Aorta (tissue), 5 donors: ENCODE measurements at regions not wholly inside any gene's neighbourhood (a gene's known extent, or its start where the extent isn't known, plus 50 kb on each side); places are given as distances from the start of the nearest gene placed in this dataset.
"Not testable (repeated sequence)": the region's sequence is repeated elsewhere in the genome, so short reads cannot be mapped to it uniquely, and the experiment has no call there.

Experiments used
- ATAC-seq: fragments of 200-7000 bp; cut with Tn5 transposase; one replicate; pipeline ENCODE4 v1.9.1; 2022; ENCODE audit warnings: moderate library complexity; ENCODE audit not compliant: low FRiP score
- DNase-seq, 2 donors: peaks; one replicate each; pipeline ENCODE4 v3.0.0-alpha.2; 2020
- H3K27ac ChIP-seq, 2 donors: one replicate each; pipeline ENCODE4 v1.5.1; 2013; ENCODE audit warnings: low read length in 2 of 2, mild to moderate bottlenecking in 2 of 2, moderate library complexity in 2 of 2, control low read depth in 1 of 2, inconsistent platforms in 1 of 2, low read depth in 1 of 2
- H3K27me3 ChIP-seq, 2 donors: one replicate each; pipeline ENCODE4 v1.6.1; 2013; ENCODE audit warnings: control low read depth in 1 of 2, low read length in 1 of 2, mild to moderate bottlenecking in 1 of 2, moderate library complexity in 1 of 2; ENCODE audit not compliant: insufficient read depth in 2 of 2, control insufficient read depth in 1 of 2
- H3K36me3 ChIP-seq, 2 donors: one replicate each; pipeline ENCODE4 v1.6.1; 2013; ENCODE audit warnings: control low read depth in 1 of 2, low read length in 1 of 2, mild to moderate bottlenecking in 1 of 2; ENCODE audit not compliant: insufficient read depth in 2 of 2, control insufficient read depth in 1 of 2
- H3K4me1 ChIP-seq, 2 donors: one replicate each; pipeline ENCODE4 v1.6.1; 2013; ENCODE audit warnings: low read length in 2 of 2, control low read depth in 1 of 2, mild to moderate bottlenecking in 1 of 2, moderate library complexity in 1 of 2; ENCODE audit not compliant: insufficient read depth in 2 of 2, control insufficient read depth in 1 of 2
- H3K4me3 ChIP-seq, 2 donors: one replicate each; pipeline ENCODE4 v1.5.1; 2013; ENCODE audit warnings: low read length in 2 of 2, control low read depth in 1 of 2, mild to moderate bottlenecking in 1 of 2
- H3K9me3 ChIP-seq: one replicate; pipeline ENCODE4 v1.6.1; 2013; ENCODE audit warnings: mild to moderate bottlenecking, low read length; ENCODE audit not compliant: control insufficient read depth
- WGBS, 2 donors: extraction: QIAGEN DNeasy Blood & Tissue Kit; methylation state at CpG; one replicate each; pipeline ENCODE4 v1.1.7; 2013; 5-methylcytosine and 5-hydroxymethylcytosine counted together
- intact Hi-C, 2 donors: fragments of 100-400 bp; cut with DNase I; formaldehyde crosslinking; loops; one replicate each; pipeline versions ENCODE4 v1.14.2 to v1.15.0; 2022
- donor health status: healthy with polysubstance abuse.
- donor health status: Bipolar disorder and iron deficiency.
- donor health status: DM: no; HTN: no; CAD: no.
- donor health status: DM: no; HTN: no; CAD: no.
- donor health status: DM: yes; HTN: yes; CAD: no.

- H3K9me3 ChIP-seq: no peaks in the 10 kb centered on the region
- no peak overlapping the region for H3K27ac ChIP-seq
- ATAC-seq: no peak
- DNase-seq: no peak
- intact Hi-C loops: no loop called here
- H3K4me1 ChIP-seq: no peaks in the 10 kb centered on the region
- H3K4me3 ChIP-seq: no peak overlapping the region
- 93 to 100% methylated on average over 2 of the region's 2 CpGs for WGBS, 2 donors
- H3K36me3 ChIP-seq: no peaks in the 10 kb centered on the region
- H3K27me3 ChIP-seq: no peaks in the 10 kb centered on the region
Observed at GRCh38 chr2:61617610-61618009, 79.5 kb upstream of the XPO1 start.

GRCh38 chr2:61605245-61605644, 67.1 kb upstream of the XPO1 start:
- no peaks in the 10 kb centered on the region for H3K9me3 ChIP-seq
- no peak for ATAC-seq
- H3K4me1 ChIP-seq: no peaks in the 10 kb centered on the region
- no peak overlapping the region for H3K4me3 ChIP-seq
- H3K27me3 ChIP-seq: no peaks in the 10 kb centered on the region
- no peaks in the 10 kb centered on the region for H3K36me3 ChIP-seq
- DNase-seq: no peak
- no peak overlapping the region for H3K27ac ChIP-seq
- 76 to 89% methylated on average over 3 of the region's 3 CpGs for WGBS, 2 donors
- intact Hi-C loops: no loop called here

GRCh38 chr2:61604433-61604832, 66.3 kb upstream of the XPO1 start:
- H3K27me3 ChIP-seq: no peaks in the 10 kb centered on the region
- 81 to 84% methylated on average over 2 of the region's 2 CpGs for WGBS, 2 donors

GRCh38 chr2:61598515-61599156, 60.5 kb upstream of the XPO1 start:
- H3K36me3 ChIP-seq, H3K4me1 ChIP-seq, H3K9me3 ChIP-seq, intact Hi-C loops, ATAC-seq, H3K4me3 ChIP-seq, H3K27me3 ChIP-seq, H3K27ac ChIP-seq, DNase-seq: not testable (repeated sequence)
- 94 to 96% methylated on average over 7 of the region's 7 CpGs for WGBS, 2 donors

More at GRCh38 chr2:61604433-61604832, 66.3 kb upstream of the XPO1 start:
- no peak for ATAC-seq
- no peaks in the 10 kb centered on the region for H3K9me3 ChIP-seq
- no peak overlapping the region for H3K4me3 ChIP-seq
- no peak overlapping the region for H3K27ac ChIP-seq
- DNase-seq: no peak
- intact Hi-C loops: no loop called here
- no peaks in the 10 kb centered on the region for H3K36me3 ChIP-seq
- H3K4me1 ChIP-seq: no peaks in the 10 kb centered on the region

- H3K36me3 ChIP-seq: no peaks in the 10 kb centered on the region
- no peak overlapping the region for H3K27ac ChIP-seq
- intact Hi-C loops: no loop called here
- WGBS, 2 donors: 78 to 80% methylated on average over 9 of the region's 9 CpGs
- DNase-seq (no peak), ATAC-seq (no peak)
- H3K27me3 ChIP-seq: no peaks in the 10 kb centered on the region
- H3K4me1 ChIP-seq: no peaks in the 10 kb centered on the region
- H3K4me3 ChIP-seq: no peak overlapping the region
- H3K9me3 ChIP-seq: no peaks in the 10 kb centered on the region
Observed at GRCh38 chr2:61597300-61598289, 59.4 kb upstream of the XPO1 start.

GRCh38 chr2:61594201-61594600, 56.0 kb upstream of the XPO1 start:
- H3K9me3 ChIP-seq, intact Hi-C loops, H3K4me3 ChIP-seq, H3K4me1 ChIP-seq, H3K27ac ChIP-seq, ATAC-seq, DNase-seq, H3K36me3 ChIP-seq, H3K27me3 ChIP-seq: not testable (repeated sequence)
- 87 to 89% methylated on average over 7 of the region's 7 CpGs for WGBS, 2 donors

GRCh38 chr2:61593648-61594047, 55.5 kb upstream of the XPO1 start:
- DNase-seq, H3K4me3 ChIP-seq, H3K9me3 ChIP-seq, H3K27me3 ChIP-seq, H3K27ac ChIP-seq, H3K36me3 ChIP-seq, ATAC-seq, H3K4me1 ChIP-seq, intact Hi-C loops: not testable (repeated sequence)
- 71 to 75% methylated on average over 3 of the region's 3 CpGs for WGBS, 2 donors

- DNase-seq (no peak), ATAC-seq (no peak)
- intact Hi-C loops: no loop called here
- Histone ChIP-seq H3K27ac (no peak overlapping the region), H3K9me3 (no peaks in the 10 kb centered on the region), H3K36me3 (no peaks in the 10 kb centered on the region), H3K4me3 (no peak overlapping the region), H3K27me3 (no peaks in the 10 kb centered on the region), H3K4me1 (no peaks in the 10 kb centered on the region)
- WGBS, 2 donors: 92 to 95% methylated on average over 2 of the region's 2 CpGs
Observed at GRCh38 chr2:61590214-61590613, 52.1 kb upstream of the XPO1 start.

GRCh38 chr2:61588566-61588965, 50.4 kb upstream of the XPO1 start:
- Histone ChIP-seq H3K27me3 (no peaks in the 10 kb centered on the region), H3K4me1 (no peaks in the 10 kb centered on the region), H3K9me3 (no peaks in the 10 kb centered on the region), H3K4me3 (no peak overlapping the region), H3K36me3 (no peaks in the 10 kb centered on the region), H3K27ac (no peak overlapping the region)
- ATAC-seq (no peak), DNase-seq (no peak)
- 93% methylated on average over 2 of the region's 2 CpGs for WGBS, 2 donors
- intact Hi-C loops: no loop called here
